Left kidney (tissue), 1 donor: ENCODE measurements at regions not wholly inside any gene's neighbourhood (a gene's known extent, or its start where the extent isn't known, plus 50 kb on each side); places are given as distances from the start of the nearest gene placed in this dataset.

Experiments used
- DNase-seq: peaks from one replicate; pipeline ENCODE4 v3.0.0-alpha.2; 2013

GRCh38 chr6:138550346-138550767 lies 51.1 kb upstream of the NHSL1 start:
- DNase-seq: no peak

- DNase-seq: no peak
These were observed 54.9 kb upstream of the NHSL1 start for GRCh38 chr6:138554146-138554545.

- DNase-seq: no peak
These were observed 56.2 kb upstream of the NHSL1 start for GRCh38 chr6:138555421-138555988.

GRCh38 chr6:138557147-138557546 lies 57.9 kb upstream of the NHSL1 start:
- DNase-seq: no peak

GRCh38 chr6:138559143-138559542 lies 59.8 kb upstream of the NHSL1 start:
- no peak for DNase-seq

GRCh38 chr6:138560130-138560860 lies 61.0 kb upstream of the NHSL1 start:
- no peak for DNase-seq

- DNase-seq: no peak
These were observed 63.4 kb upstream of the NHSL1 start for GRCh38 chr6:138562691-138563090.

GRCh38 chr6:138563231-138563630 lies 63.9 kb upstream of the NHSL1 start:
- DNase-seq: no peak

GRCh38 chr6:138563650-138564049 lies 64.4 kb upstream of the NHSL1 start:
- DNase-seq: no peak

GRCh38 chr6:138564170-138564721 lies 65.0 kb upstream of the NHSL1 start:
- no peak for DNase-seq

- no peak for DNase-seq
These were observed 67.8 kb upstream of the NHSL1 start for GRCh38 chr6:138567052-138567451.

- DNase-seq: no peak
These were observed 69.7 kb upstream of the NHSL1 start for GRCh38 chr6:138568997-138569396.

GRCh38 chr6:138569554-138569953 lies 70.3 kb upstream of the NHSL1 start:
- DNase-seq: no peak

GRCh38 chr6:138569970-138570724 lies 70.9 kb upstream of the NHSL1 start:
- DNase-seq: no peak

GRCh38 chr6:138570725-138571029 lies 71.4 kb upstream of the NHSL1 start:
- DNase-seq: no peak

GRCh38 chr6:138571181-138571580 lies 71.9 kb upstream of the NHSL1 start:
- no peak for DNase-seq

- DNase-seq: no peak
These were observed 72.4 kb upstream of the NHSL1 start for GRCh38 chr6:138571585-138572166.

GRCh38 chr6:138572167-138572875 lies 73.0 kb upstream of the NHSL1 start:
- DNase-seq: peak; percentile 82

- no peak for DNase-seq
These were observed 73.6 kb upstream of the NHSL1 start for GRCh38 chr6:138572885-138573284.

GRCh38 chr6:138575257-138575656 lies 76.0 kb upstream of the NHSL1 start:
- DNase-seq: no peak

GRCh38 chr6:138576313-138576712 lies 77.0 kb upstream of the NHSL1 start:
- no peak for DNase-seq
